GM21423 (cell line): ENCODE measurements at regions not wholly inside any gene's neighbourhood (a gene's known extent, or its start where the extent isn't known, plus 50 kb on each side); places are given as distances from the start of the nearest gene placed in this dataset.
"Not testable (repeated sequence)": the region's sequence is repeated elsewhere in the genome, so short reads cannot be mapped to it uniquely, and the experiment has no call there.

Experiments
- ATAC-seq: cut with Tn5 transposase; IDR thresholded peaks from one replicate; pipeline ENCODE4 v1.9.1; 2021; ENCODE audit warnings: mild to moderate bottlenecking, moderate library complexity; ENCODE audit not compliant: unreplicated experiment

GRCh38 chr2:61774351-61774750 lies 79.5 kb downstream of the FAM161A start:
- no peak for ATAC-seq

- ATAC-seq, result no peak
Observed at GRCh38 chr2:61771904-61772845, 81.7 kb downstream of the FAM161A start.

GRCh38 chr2:61770746-61771145 lies 83.1 kb downstream of the FAM161A start:
- no peak for ATAC-seq

- ATAC-seq, result no peak
Observed at GRCh38 chr2:61770298-61770697, 83.6 kb downstream of the FAM161A start.

- ATAC-seq, result no peak
Observed at GRCh38 chr2:61769093-61769675, 84.7 kb downstream of the FAM161A start.

GRCh38 chr2:61764035-61764800 lies 89.6 kb downstream of the FAM161A start:
- ATAC-seq, result peak; percentile 99

- peak; percentile 6 for ATAC-seq
Observed at GRCh38 chr2:61763605-61764034, 90.2 kb downstream of the FAM161A start.

GRCh38 chr2:61762292-61762691 lies 91.6 kb downstream of the FAM161A start:
- ATAC-seq, result no peak

- ATAC-seq, result no peak
Observed at GRCh38 chr2:61759718-61760117, 94.1 kb downstream of the FAM161A start.

- ATAC-seq, result no peak
Observed at GRCh38 chr2:61759005-61759404, 94.9 kb downstream of the FAM161A start.

- ATAC-seq, result no peak
Observed at GRCh38 chr2:61758159-61758558, 95.7 kb downstream of the FAM161A start.

GRCh38 chr2:61753512-61753911 lies 100.3 kb downstream of the FAM161A start:
- ATAC-seq, result no peak

GRCh38 chr2:61750624-61751023 lies 103.2 kb downstream of the FAM161A start:
- no peak for ATAC-seq

GRCh38 chr2:61742955-61743354 lies 110.9 kb downstream of the FAM161A start:
- no peak for ATAC-seq

- ATAC-seq, result no peak
Observed at GRCh38 chr2:61737841-61738240, 116.0 kb downstream of the FAM161A start.

- no peak for ATAC-seq
Observed at GRCh38 chr2:61736953-61737352, 116.9 kb downstream of the FAM161A start.

GRCh38 chr2:61733563-61733962 lies 120.3 kb downstream of the FAM161A start:
- ATAC-seq, result no peak

- ATAC-seq, result no peak
Observed at GRCh38 chr2:61732787-61733186, 121.1 kb downstream of the FAM161A start.

GRCh38 chr2:61727746-61728145 lies 126.1 kb downstream of the FAM161A start:
- ATAC-seq, result no peak

- ATAC-seq, result no peak
Observed at GRCh38 chr2:61726456-61727209, 127.2 kb downstream of the FAM161A start.

- not testable (repeated sequence) for ATAC-seq
Observed at GRCh38 chr2:61723364-61723763, 130.5 kb downstream of the FAM161A start.
